A549 (cell line): ENCODE measurements at regions not wholly inside any gene's neighbourhood (a gene's known extent, or its start where the extent isn't known, plus 50 kb on each side); places are given as distances from the start of the nearest gene placed in this dataset.
A peak's percentile ranks its signal among the peaks of the same experiment; 100 is the strongest.

Source experiments
- ATAC-seq, 2 experiments: fragments of 200-7000 bp in 1 of 2; fragments of >200 bp in 1 of 2; cut with Nextera tagmentation in 1 of 2; cut with Tn5 transposase in 1 of 2; 3 replicates each; pipeline versions ENCODE4 v1.8.0 to v1.9.1; 2018 to 2020; ENCODE audit warnings: mild to moderate bottlenecking in 1 of 2, moderate library complexity in 1 of 2
- CTCF ChIA-PET: fragments of 300-600 bp; sonication (Branson Sonifier 250); formaldehyde crosslinking; extraction: SDS; loops from one replicate; lab custom pipeline; 2021; ENCODE audit warnings: antibody characterized with exemption, inconsistent platforms; lab: Yijun Ruan, JAX
- POLR2A ChIA-PET: fragments of 350-600 bp; formaldehyde crosslinking; extraction: SDS; loops from one replicate; lab custom pipeline; 2021; ENCODE audit warnings: antibody characterized with exemption, inconsistent platforms; lab: Yijun Ruan, JAX
- DNase-seq, 2 experiments: peaks; one replicate each; pipeline versions ENCODE4 v3.0.0 to v3.0.0-alpha.2; 2011 to 2016; ENCODE audit warnings: low read depth in 1 of 2, low spot score in 1 of 2
- FAIRE-seq: peaks from 2 replicates; lab custom pipeline; 2011; peaks lifted over from hg19 to GRCh38; lab: Jason Lieb, UNC
- H3K27ac ChIP-seq, 2 experiments: fragments of >200 bp; sonication (Bioruptor Twin); formaldehyde crosslinking; 3 replicates each; pipeline ENCODE4 v1.5.1; 2016 to 2017
- H3K4me1 ChIP-seq: fragments of >200 bp; sonication (Bioruptor Twin); formaldehyde crosslinking; 3 replicates; pipeline ENCODE4 v1.6.1; 2016
- H3K4me2 ChIP-seq: fragments of >200 bp; sonication (Bioruptor Twin); formaldehyde crosslinking; 3 replicates; pipeline ENCODE4 v1.6.1; 2016
- H3K4me3 ChIP-seq: fragments of >200 bp; sonication (Bioruptor Twin); formaldehyde crosslinking; 3 replicates; pipeline ENCODE4 v1.5.1; 2016
- H3K9me3 ChIP-seq: fragments of >200 bp; sonication (Bioruptor Twin); formaldehyde crosslinking; 3 replicates; pipeline ENCODE4 v1.6.1; 2016
- CEBPB ChIP-seq, 2 experiments: fragments of >200 bp in 1 of 2; sonication (Bioruptor Twin) in 1 of 2; formaldehyde crosslinking in 1 of 2; IDR thresholded peaks; 2 replicates each; pipeline ENCODE4 v1.6.1; 2012 to 2016
- EHF ChIP-seq: fragments of 250-450 bp; sonication (Bioruptor Pico); IDR thresholded peaks from 2 replicates; pipeline ENCODE4 v1.5.0; 2020; ENCODE audit warnings: mild to moderate bottlenecking
- ESRRA ChIP-seq: fragments of 150-350 bp; IDR thresholded peaks from 2 replicates; pipeline ENCODE4 v1.6.1; 2014; ENCODE audit warnings: mild to moderate bottlenecking, low read length, borderline replicate concordance
- GATA3 ChIP-seq: IDR thresholded peaks from 2 replicates; pipeline ENCODE4 v1.6.1; 2012; ENCODE audit warnings: borderline replicate concordance
- HDAC2 ChIP-seq: fragments of 200-600 bp; sonication (generic); IDR thresholded peaks from 2 replicates; pipeline ENCODE4 v1.6.1; 2016
- HOXA7 ChIP-seq: fragments of 250-450 bp; sonication (Bioruptor Pico); IDR thresholded peaks from 2 replicates; pipeline ENCODE4 v1.5.0; 2020; ENCODE audit warnings: mild to moderate bottlenecking, moderate library complexity
- HOXB13 ChIP-seq: fragments of 250-450 bp; sonication (Bioruptor Pico); IDR thresholded peaks from 2 replicates; pipeline ENCODE4 v1.5.0; 2020; ENCODE audit warnings: low read depth, mild to moderate bottlenecking, moderate library complexity
- HOXB5 ChIP-seq: fragments of 250-450 bp; sonication (Bioruptor Pico); IDR thresholded peaks from 2 replicates; pipeline ENCODE4 v1.5.0; 2020; ENCODE audit warnings: mild to moderate bottlenecking, moderate library complexity
- MYC ChIP-seq: IDR thresholded peaks from 2 replicates; pipeline ENCODE4 v1.6.1; 2012; ENCODE audit warnings: mild to moderate bottlenecking, inconsistent platforms, low read length, improper control_type of control experiment, borderline replicate concordance
- NFE2L2 ChIP-seq: fragments of 150-350 bp; conservative IDR thresholded peaks from 2 replicates; pipeline ENCODE4 v1.6.1; 2014; ENCODE audit warnings: low read length
- NR3C1 ChIP-seq: fragments of >200 bp; sonication (Bioruptor Twin); formaldehyde crosslinking; IDR thresholded peaks from 3 replicates; pipeline ENCODE4 v1.6.1; 2017
- PHF8 ChIP-seq: fragments of 200-600 bp; sonication (generic); IDR thresholded peaks from 2 replicates; pipeline ENCODE4 v1.6.1; 2016; ENCODE audit warnings: low read depth, mild to moderate bottlenecking, antibody characterized with exemption, moderate library complexity, borderline replicate concordance
- POLR2AphosphoS2 ChIP-seq: conservative IDR thresholded peaks from 2 replicates; pipeline ENCODE4 v1.6.1; 2012; ENCODE audit warnings: low read length, improper control_type of control experiment, inconsistent platforms
- RNF2 ChIP-seq: fragments of 200-600 bp; sonication (generic); IDR thresholded peaks from 2 replicates; pipeline ENCODE4 v1.6.1; 2016; ENCODE audit warnings: low read depth, mild to moderate bottlenecking, antibody characterized with exemption, moderate library complexity, borderline replicate concordance
- SREBF2 ChIP-seq: fragments of 450-650 bp; IDR thresholded peaks from 2 replicates; pipeline ENCODE4 v1.6.1; 2014; ENCODE audit warnings: mild to moderate bottlenecking, moderate library complexity
- ZC3H11A ChIP-seq: fragments of 450-650 bp; IDR thresholded peaks from 2 replicates; pipeline ENCODE4 v1.6.1; 2014; ENCODE audit warnings: antibody characterized with exemption, mild to moderate bottlenecking
- ZFP36 ChIP-seq: fragments of 450-650 bp; IDR thresholded peaks from 2 replicates; pipeline ENCODE4 v1.6.1; 2014; ENCODE audit warnings: borderline replicate concordance; ENCODE audit not compliant: partially characterized antibody
- ZNF302 ChIP-seq: fragments of 250-450 bp; sonication (Bioruptor Pico); IDR thresholded peaks from 2 replicates; pipeline ENCODE4 v1.9.0; 2021; ENCODE audit warnings: inconsistent platforms, mild to moderate bottlenecking, moderate library complexity
- ZSCAN20 ChIP-seq: fragments of 250-450 bp; sonication (Bioruptor Pico); IDR thresholded peaks from 2 replicates; pipeline ENCODE4 v1.8.0; 2022; ENCODE audit warnings: mild to moderate bottlenecking, moderate library complexity
- WGBS: methylation state at CpG from one replicate; pipeline ENCODE4 v1.1.6; 2017; ENCODE audit errors: missing lambda C conversion rate; 5-methylcytosine and 5-hydroxymethylcytosine counted together
- TF ChIP-seq, protein P1 (sequence below): fragments of >200 bp; sonication (Bioruptor Twin); formaldehyde crosslinking; IDR thresholded peaks from 2 replicates; pipeline ENCODE4 v1.6.1; 2016
- TF ChIP-seq, protein P2 (sequence below): fragments of 450-650 bp; IDR thresholded peaks from 2 replicates; pipeline ENCODE4 v1.6.1; 2014; ENCODE audit warnings: antibody characterized with exemption
- TF ChIP-seq, protein P3 (sequence below): fragments of >200 bp; sonication (Bioruptor Twin); formaldehyde crosslinking; IDR thresholded peaks from 3 replicates; pipeline ENCODE4 v1.6.1; 2016
- TF ChIP-seq, protein P4 (sequence below): IDR thresholded peaks from 2 replicates; pipeline ENCODE4 v1.6.1; 2012
- TF ChIP-seq, protein P5 (sequence below): fragments of 250-450 bp; sonication (Bioruptor Pico); IDR thresholded peaks from 2 replicates; pipeline ENCODE4 v1.5.0; 2020; ENCODE audit warnings: low read depth, mild to moderate bottlenecking, moderate library complexity
- TF ChIP-seq, protein P6 (sequence below): fragments of >200 bp; sonication (Bioruptor Twin); formaldehyde crosslinking; IDR thresholded peaks from 3 replicates; pipeline ENCODE4 v1.5.1; 2016
- TF ChIP-seq, protein P7 (sequence below): fragments of 150-350 bp; IDR thresholded peaks from 2 replicates; pipeline ENCODE4 v1.6.1; 2014; ENCODE audit warnings: low read depth, mild to moderate bottlenecking, low read length

DNA sequence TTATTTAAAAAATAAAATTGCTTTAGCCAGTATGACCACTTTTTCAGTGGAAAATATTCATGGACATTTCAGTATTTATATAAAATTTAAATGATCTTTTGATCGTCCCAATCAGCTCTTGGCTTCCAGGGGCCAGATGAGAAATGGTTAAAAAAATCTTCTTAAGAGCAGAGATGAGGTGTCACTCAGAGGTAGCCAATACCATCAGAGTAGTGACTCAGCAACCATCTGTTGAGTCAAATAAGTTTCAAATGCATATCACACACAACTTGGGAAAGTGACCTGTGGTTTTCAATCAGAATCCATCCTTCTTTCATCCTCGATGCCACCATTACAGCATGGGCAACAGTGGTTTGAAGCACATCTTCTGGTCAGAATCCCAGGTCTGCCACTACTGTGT lies 958.8 kb upstream of the NR2F2 start:
- DNase-seq = peak in 1 of 2 experiments; percentile 16
- POLR2A ChIA-PET = no interaction called here
- 5% methylated on average over 2 of the region's 2 CpGs for WGBS
- H3K4me2 ChIP-seq = no peak overlapping the region
- no peaks in the 10 kb centered on the region for H3K9me3 ChIP-seq
- no peak for FAIRE-seq
- CTCF ChIA-PET = interaction anchor here (0.6 kb wide), 1 partner anchor 765 kb away, joined by 3 read pairs; no protein-coding TSS in a partner anchor
- no peak for ATAC-seq
- H3K27ac ChIP-seq = no peak overlapping the region
- no peaks in the 10 kb centered on the region for H3K4me1 ChIP-seq
- TF ChIP-seq, protein P1, sequence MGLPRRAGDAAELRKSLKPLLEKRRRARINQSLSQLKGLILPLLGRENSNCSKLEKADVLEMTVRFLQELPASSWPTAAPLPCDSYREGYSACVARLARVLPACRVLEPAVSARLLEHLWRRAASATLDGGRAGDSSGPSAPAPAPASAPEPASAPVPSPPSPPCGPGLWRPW = no peak
- no peak for TF ChIP-seq ZC3H11A
- no peak for TF ChIP-seq HOXB13
- no peak for TF ChIP-seq HDAC2
- no peak for TF ChIP-seq ZNF302 (CRISPR knock-in tag)
- TF ChIP-seq, protein P2, sequence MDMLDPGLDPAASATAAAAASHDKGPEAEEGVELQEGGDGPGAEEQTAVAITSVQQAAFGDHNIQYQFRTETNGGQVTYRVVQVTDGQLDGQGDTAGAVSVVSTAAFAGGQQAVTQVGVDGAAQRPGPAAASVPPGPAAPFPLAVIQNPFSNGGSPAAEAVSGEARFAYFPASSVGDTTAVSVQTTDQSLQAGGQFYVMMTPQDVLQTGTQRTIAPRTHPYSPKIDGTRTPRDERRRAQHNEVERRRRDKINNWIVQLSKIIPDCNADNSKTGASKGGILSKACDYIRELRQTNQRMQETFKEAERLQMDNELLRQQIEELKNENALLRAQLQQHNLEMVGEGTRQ = no peak
- TF ChIP-seq RNF2 = no peak
- TF ChIP-seq, protein P3, sequence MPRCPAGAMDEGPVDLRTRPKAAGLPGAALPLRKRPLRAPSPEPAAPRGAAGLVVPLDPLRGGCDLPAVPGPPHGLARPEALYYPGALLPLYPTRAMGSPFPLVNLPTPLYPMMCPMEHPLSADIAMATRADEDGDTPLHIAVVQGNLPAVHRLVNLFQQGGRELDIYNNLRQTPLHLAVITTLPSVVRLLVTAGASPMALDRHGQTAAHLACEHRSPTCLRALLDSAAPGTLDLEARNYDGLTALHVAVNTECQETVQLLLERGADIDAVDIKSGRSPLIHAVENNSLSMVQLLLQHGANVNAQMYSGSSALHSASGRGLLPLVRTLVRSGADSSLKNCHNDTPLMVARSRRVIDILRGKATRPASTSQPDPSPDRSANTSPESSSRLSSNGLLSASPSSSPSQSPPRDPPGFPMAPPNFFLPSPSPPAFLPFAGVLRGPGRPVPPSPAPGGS = no peak
- no peak for TF ChIP-seq NFE2L2
- TF ChIP-seq HOXA7 (CRISPR knock-in tag) = no peak
- no peak for TF ChIP-seq ESRRA
- TF ChIP-seq, protein P4, sequence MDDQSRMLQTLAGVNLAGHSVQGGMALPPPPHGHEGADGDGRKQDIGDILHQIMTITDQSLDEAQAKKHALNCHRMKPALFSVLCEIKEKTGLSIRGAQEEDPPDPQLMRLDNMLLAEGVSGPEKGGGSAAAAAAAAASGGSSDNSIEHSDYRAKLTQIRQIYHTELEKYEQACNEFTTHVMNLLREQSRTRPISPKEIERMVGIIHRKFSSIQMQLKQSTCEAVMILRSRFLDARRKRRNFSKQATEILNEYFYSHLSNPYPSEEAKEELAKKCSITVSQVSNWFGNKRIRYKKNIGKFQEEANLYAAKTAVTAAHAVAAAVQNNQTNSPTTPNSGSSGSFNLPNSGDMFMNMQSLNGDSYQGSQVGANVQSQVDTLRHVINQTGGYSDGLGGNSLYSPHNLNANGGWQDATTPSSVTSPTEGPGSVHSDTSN = no peak
- no peak for TF ChIP-seq PHF8
- TF ChIP-seq, protein P5, sequence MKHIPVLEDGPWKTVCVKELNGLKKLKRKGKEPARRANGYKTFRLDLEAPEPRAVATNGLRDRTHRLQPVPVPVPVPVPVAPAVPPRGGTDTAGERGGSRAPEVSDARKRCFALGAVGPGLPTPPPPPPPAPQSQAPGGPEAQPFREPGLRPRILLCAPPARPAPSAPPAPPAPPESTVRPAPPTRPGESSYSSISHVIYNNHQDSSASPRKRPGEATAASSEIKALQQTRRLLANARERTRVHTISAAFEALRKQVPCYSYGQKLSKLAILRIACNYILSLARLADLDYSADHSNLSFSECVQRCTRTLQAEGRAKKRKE = no peak
- TF ChIP-seq ZFP36 = no peak
- TF ChIP-seq, protein P6, sequence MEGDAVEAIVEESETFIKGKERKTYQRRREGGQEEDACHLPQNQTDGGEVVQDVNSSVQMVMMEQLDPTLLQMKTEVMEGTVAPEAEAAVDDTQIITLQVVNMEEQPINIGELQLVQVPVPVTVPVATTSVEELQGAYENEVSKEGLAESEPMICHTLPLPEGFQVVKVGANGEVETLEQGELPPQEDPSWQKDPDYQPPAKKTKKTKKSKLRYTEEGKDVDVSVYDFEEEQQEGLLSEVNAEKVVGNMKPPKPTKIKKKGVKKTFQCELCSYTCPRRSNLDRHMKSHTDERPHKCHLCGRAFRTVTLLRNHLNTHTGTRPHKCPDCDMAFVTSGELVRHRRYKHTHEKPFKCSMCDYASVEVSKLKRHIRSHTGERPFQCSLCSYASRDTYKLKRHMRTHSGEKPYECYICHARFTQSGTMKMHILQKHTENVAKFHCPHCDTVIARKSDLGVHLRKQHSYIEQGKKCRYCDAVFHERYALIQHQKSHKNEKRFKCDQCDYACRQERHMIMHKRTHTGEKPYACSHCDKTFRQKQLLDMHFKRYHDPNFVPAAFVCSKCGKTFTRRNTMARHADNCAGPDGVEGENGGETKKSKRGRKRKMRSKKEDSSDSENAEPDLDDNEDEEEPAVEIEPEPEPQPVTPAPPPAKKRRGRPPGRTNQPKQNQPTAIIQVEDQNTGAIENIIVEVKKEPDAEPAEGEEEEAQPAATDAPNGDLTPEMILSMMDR = no peak
- TF ChIP-seq CEBPB (IDR thresholded peaks at IDR 0.05) = no peak
- TF ChIP-seq, protein P7, sequence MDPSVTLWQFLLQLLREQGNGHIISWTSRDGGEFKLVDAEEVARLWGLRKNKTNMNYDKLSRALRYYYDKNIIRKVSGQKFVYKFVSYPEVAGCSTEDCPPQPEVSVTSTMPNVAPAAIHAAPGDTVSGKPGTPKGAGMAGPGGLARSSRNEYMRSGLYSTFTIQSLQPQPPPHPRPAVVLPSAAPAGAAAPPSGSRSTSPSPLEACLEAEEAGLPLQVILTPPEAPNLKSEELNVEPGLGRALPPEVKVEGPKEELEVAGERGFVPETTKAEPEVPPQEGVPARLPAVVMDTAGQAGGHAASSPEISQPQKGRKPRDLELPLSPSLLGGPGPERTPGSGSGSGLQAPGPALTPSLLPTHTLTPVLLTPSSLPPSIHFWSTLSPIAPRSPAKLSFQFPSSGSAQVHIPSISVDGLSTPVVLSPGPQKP = no peak
- H3K4me3 ChIP-seq = no peak overlapping the region

DNA sequence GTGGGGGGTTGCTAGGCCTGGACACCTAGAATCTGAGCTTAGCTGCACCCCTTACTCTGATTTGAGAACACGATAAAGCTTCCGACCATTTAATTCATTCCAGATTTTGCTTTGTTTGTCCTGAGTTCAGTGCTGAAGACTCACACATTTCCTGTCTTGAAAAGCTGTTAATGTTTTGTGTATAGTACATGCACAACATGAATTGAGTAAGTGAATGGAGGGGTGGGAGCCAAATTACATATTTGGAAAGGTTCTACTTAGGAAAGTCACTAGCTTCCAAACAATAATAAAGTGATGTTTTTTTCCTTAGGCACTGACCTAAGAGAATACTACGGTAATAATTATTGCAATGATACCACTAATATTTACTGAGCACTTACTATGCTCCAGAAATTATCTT lies 955.2 kb upstream of the NR2F2 start:
- WGBS = 67% methylated on average over 3 of the region's 3 CpGs
- TF ChIP-seq EHF (CRISPR knock-in tag) (no peak), SREBF2 (no peak), MYC (no peak), GATA3 (no peak), POLR2AphosphoS2 (no peak), NR3C1 (no peak), HOXB5 (CRISPR knock-in tag) (no peak), ZSCAN20 (CRISPR knock-in tag) (no peak)
- DNase-seq (no peak), ATAC-seq (no peak), FAIRE-seq (no peak)
- ChIA-PET POLR2A (no interaction called here), CTCF (interaction anchor here (0.8 kb wide), 1 partner anchor 8 kb away, joined by 3 read pairs; no protein-coding TSS in a partner anchor)
- no peak overlapping the region for H3K4me3 ChIP-seq
- H3K4me2 ChIP-seq = no peak overlapping the region
- no peak overlapping the region for H3K27ac ChIP-seq
- no peaks in the 10 kb centered on the region for H3K9me3 ChIP-seq
- no peaks in the 10 kb centered on the region for H3K4me1 ChIP-seq
